GM12878 (cell line): ENCODE measurements at regions not wholly inside any gene's neighbourhood (a gene's known extent, or its start where the extent isn't known, plus 50 kb on each side); places are given as distances from the start of the nearest gene placed in this dataset.

Experiments
- ATAC-seq: fragments of 200-7000 bp; cut with Tn5 transposase; 3 replicates; pipeline ENCODE4 v1.9.1; 2020; ENCODE audit warnings: mild to moderate bottlenecking, moderate library complexity
- BruUV-seq: library from RNA; stranded (reverse); fragments of 400-500 nt; replicated peaks from 2 replicates; lab custom pipeline; 2021; lab: Mats Ljungman, UMichigan
- CTCF ChIA-PET: fragments of 300-600 bp; sonication (Branson Sonifier 250); formaldehyde crosslinking; extraction: SDS; loops from one replicate; lab custom pipeline; 2021; ENCODE audit warnings: inconsistent platforms; lab: Yijun Ruan, JAX
- POLR2A ChIA-PET: fragments of 350-600 bp; formaldehyde crosslinking; extraction: SDS; loops from one replicate; lab custom pipeline; 2021; ENCODE audit warnings: inconsistent platforms; lab: Charles Lee
- RAD21 ChIA-PET: fragments of 300-600 bp; sonication (Branson Sonifier 250); formaldehyde crosslinking; loops from one replicate; lab custom pipeline; 2023; ENCODE audit warnings: antibody characterized with exemption; ENCODE audit not compliant: unreplicated experiment; lab: Charles Lee
- SMC1A ChIA-PET: fragments of 300-600 bp; sonication (Branson Sonifier 250); formaldehyde crosslinking; loops from one replicate; lab custom pipeline; 2023; ENCODE audit not compliant: unreplicated experiment, uncharacterized antibody; lab: Charles Lee
- DNase-seq: peaks from one replicate; pipeline ENCODE4 v3.0.0-alpha.2; 2011; ENCODE audit warnings: low read depth, low spot score
- FAIRE-seq: peaks from 3 replicates; lab custom pipeline; 2011; peaks lifted over from hg19 to GRCh38; lab: Jason Lieb, UNC
- H2AFZ ChIP-seq: 2 replicates; pipeline ENCODE4 v1.6.0; 2011; ENCODE audit warnings: low read depth, low read length, control low read depth; ENCODE audit not compliant: control insufficient read depth
- H3K27ac ChIP-seq: 2 replicates; pipeline ENCODE4 v1.5.1; 2011; ENCODE audit warnings: control low read depth; ENCODE audit not compliant: control insufficient read depth, insufficient read depth
- H3K27me3 ChIP-seq, 2 experiments: replicated peaks in 1 of 2; 2 replicates each; pipeline versions ENCODE4 v1.6.0 to v1.6.1; 2011; ENCODE audit warnings: low read length in 1 of 2; ENCODE audit not compliant: control insufficient read depth in 2 of 2, insufficient read depth in 2 of 2
- H3K36me3 ChIP-seq, 2 experiments: 2 replicates each; pipeline ENCODE4 v1.5.1; 2011; ENCODE audit warnings: low read length in 1 of 2; ENCODE audit not compliant: control insufficient read depth in 2 of 2, insufficient read depth in 2 of 2
- H3K4me1 ChIP-seq: 2 replicates; pipeline ENCODE4 v1.6.1; 2011; ENCODE audit warnings: mild to moderate bottlenecking, low read length, moderate library complexity, mixed read lengths; ENCODE audit not compliant: control insufficient read depth, insufficient read depth
- H3K4me2 ChIP-seq: 2 replicates; pipeline ENCODE4 v1.6.0; 2011; ENCODE audit warnings: control low read depth; ENCODE audit not compliant: control insufficient read depth, insufficient read depth
- H3K4me3 ChIP-seq: fragments of 200-600 bp; sonication (generic); 2 replicates; pipeline ENCODE4 v1.5.1; 2016
- H3K79me2 ChIP-seq: 2 replicates; pipeline ENCODE4 v1.6.0; 2011; ENCODE audit warnings: low read length; ENCODE audit not compliant: control insufficient read depth, insufficient read depth
- H3K9ac ChIP-seq: 2 replicates; pipeline ENCODE4 v1.8.0; 2011; ENCODE audit warnings: low read length, control low read depth, mixed read lengths; ENCODE audit not compliant: control insufficient read depth, insufficient read depth
- H3K9me3 ChIP-seq: replicated peaks from 3 replicates; pipeline ENCODE4 v1.5.1; 2011; ENCODE audit warnings: mild to moderate bottlenecking, low read length; ENCODE audit not compliant: control insufficient read depth, insufficient read depth
- H4K20me1 ChIP-seq: 2 replicates; pipeline ENCODE4 v1.6.0; 2011; ENCODE audit not compliant: control insufficient read depth, insufficient read depth
- EP300 ChIP-seq, 2 experiments: fragments of 150-350 bp in 1 of 2; IDR thresholded peaks; 2 replicates each; pipeline ENCODE4 v1.6.1; 2011 to 2012; ENCODE audit warnings: low read depth in 2 of 2, low read length in 2 of 2, borderline replicate concordance in 1 of 2, improper control_type of control experiment in 1 of 2, inconsistent platforms in 1 of 2; ENCODE audit not compliant: control insufficient read depth in 1 of 2
- HCFC1 ChIP-seq: fragments of 150-350 bp; IDR thresholded peaks from 2 replicates; pipeline ENCODE4 v1.6.1; 2014; ENCODE audit warnings: low read length
- HDAC2 ChIP-seq: fragments of 200-600 bp; sonication (generic); IDR thresholded peaks from 2 replicates; pipeline ENCODE4 v1.6.1; 2017
- MYC ChIP-seq: IDR thresholded peaks from 2 replicates; pipeline ENCODE4 v1.6.1; 2011; ENCODE audit warnings: mild to moderate bottlenecking, low read length, moderate library complexity, inconsistent platforms; ENCODE audit not compliant: insufficient read depth, insufficient replicate concordance, insufficient read length, severe bottlenecking
- SREBF2 ChIP-seq: IDR thresholded peaks from 2 replicates; pipeline ENCODE4 v1.6.1; 2012; ENCODE audit warnings: mild to moderate bottlenecking, low read length
- ZBTB40 ChIP-seq: fragments of 450-650 bp; IDR thresholded peaks from 2 replicates; pipeline ENCODE4 v1.6.1; 2016; ENCODE audit warnings: mild to moderate bottlenecking, moderate library complexity, borderline replicate concordance
- ZNF274 ChIP-seq: IDR thresholded peaks from one replicate; pipeline ENCODE4 v1.8.0; 2011; ENCODE audit not compliant: insufficient read length, insufficient read depth
- WGBS: methylation state at CpG from one replicate; pipeline ENCODE4 v1.1.6; 2016; ENCODE audit warnings: low lambda C conversion rate; ENCODE audit not compliant: insufficient replicate concordance, insufficient coverage; ENCODE audit errors: missing lambda C conversion rate; 5-methylcytosine and 5-hydroxymethylcytosine counted together
- in situ Hi-C: fragments of 300-500 bp; cut with MboI; formaldehyde crosslinking; loops from 9 replicates; pipeline ENCODE4 v1.14.3; 2018; ENCODE audit warnings: mixed read lengths
- intact Hi-C: fragments of 100-400 bp; cut with micrococcal nuclease; formaldehyde crosslinking; loops from one replicate; pipeline ENCODE4 v1.14.2; 2022; ENCODE audit not compliant: unreplicated experiment
- TF ChIP-seq, protein P1 (sequence below): fragments of 450-650 bp; IDR thresholded peaks from 2 replicates; pipeline ENCODE4 v1.6.1; 2017; ENCODE audit warnings: mild to moderate bottlenecking, moderate library complexity

GRCh38 chr5:62011089-62011664, 294.8 kb upstream of the KIF2A start:
- intact Hi-C loops = no loop called here
- ChIA-PET POLR2A (no interaction called here), SMC1A (no interaction called here), CTCF (interaction anchor here (0.6 kb wide), 1 partner anchor 386 kb away, joined by 3 read pairs; no protein-coding TSS in a partner anchor), RAD21 (no interaction called here)
- Histone ChIP-seq H3K4me3 (no peak overlapping the region), H3K79me2 (no peaks in the 10 kb centered on the region), H3K4me2 (no peak overlapping the region), H3K27me3 (peaks cover 0 to 1% of the 10 kb centered on the region in 2 experiments; a peak in 3 of 4 replicates), H3K9me3 (no peaks in the 10 kb centered on the region), H3K4me1 (no peaks in the 10 kb centered on the region), H3K36me3 (no peaks in the 10 kb centered on the region), H4K20me1 (no peaks in the 10 kb centered on the region), H2AFZ (no peak overlapping the region), H3K27ac (no peak overlapping the region), H3K9ac (no peak overlapping the region)
- BruUV-seq = no TSS peak
- ATAC-seq = no peak
- DNase-seq = no peak
- TF ChIP-seq EP300 (IDR thresholded peaks at IDR 0.05; ENCODE audit: borderline replicate concordance in 1 of 2, control insufficient read depth in 1 of 2, low read depth in 2 of 2, low read length in 2 of 2) (no peak), ZNF274 (no peak), HCFC1 (no peak), MYC (no peak), HDAC2 (no peak), SREBF2 (no peak), ZBTB40 (no peak)
- TF ChIP-seq, protein P1, sequence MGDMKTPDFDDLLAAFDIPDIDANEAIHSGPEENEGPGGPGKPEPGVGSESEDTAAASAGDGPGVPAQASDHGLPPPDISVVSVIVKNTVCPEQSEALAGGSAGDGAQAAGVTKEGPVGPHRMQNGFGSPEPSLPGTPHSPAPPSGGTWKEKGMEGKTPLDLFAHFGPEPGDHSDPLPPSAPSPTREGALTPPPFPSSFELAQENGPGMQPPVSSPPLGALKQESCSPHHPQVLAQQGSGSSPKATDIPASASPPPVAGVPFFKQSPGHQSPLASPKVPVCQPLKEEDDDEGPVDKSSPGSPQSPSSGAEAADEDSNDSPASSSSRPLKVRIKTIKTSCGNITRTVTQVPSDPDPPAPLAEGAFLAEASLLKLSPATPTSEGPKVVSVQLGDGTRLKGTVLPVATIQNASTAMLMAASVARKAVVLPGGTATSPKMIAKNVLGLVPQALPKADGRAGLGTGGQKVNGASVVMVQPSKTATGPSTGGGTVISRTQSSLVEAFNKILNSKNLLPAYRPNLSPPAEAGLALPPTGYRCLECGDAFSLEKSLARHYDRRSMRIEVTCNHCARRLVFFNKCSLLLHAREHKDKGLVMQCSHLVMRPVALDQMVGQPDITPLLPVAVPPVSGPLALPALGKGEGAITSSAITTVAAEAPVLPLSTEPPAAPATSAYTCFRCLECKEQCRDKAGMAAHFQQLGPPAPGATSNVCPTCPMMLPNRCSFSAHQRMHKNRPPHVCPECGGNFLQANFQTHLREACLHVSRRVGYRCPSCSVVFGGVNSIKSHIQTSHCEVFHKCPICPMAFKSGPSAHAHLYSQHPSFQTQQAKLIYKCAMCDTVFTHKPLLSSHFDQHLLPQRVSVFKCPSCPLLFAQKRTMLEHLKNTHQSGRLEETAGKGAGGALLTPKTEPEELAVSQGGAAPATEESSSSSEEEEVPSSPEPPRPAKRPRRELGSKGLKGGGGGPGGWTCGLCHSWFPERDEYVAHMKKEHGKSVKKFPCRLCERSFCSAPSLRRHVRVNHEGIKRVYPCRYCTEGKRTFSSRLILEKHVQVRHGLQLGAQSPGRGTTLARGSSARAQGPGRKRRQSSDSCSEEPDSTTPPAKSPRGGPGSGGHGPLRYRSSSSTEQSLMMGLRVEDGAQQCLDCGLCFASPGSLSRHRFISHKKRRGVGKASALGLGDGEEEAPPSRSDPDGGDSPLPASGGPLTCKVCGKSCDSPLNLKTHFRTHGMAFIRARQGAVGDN = no peak
- no peak for FAIRE-seq
- in situ Hi-C loops = no loop called here
- 21% methylated on average over 5 of the region's 5 CpGs for WGBS
